Transverse colon (tissue), 4 donors: ENCODE measurements at regions not wholly inside any gene's neighbourhood (a gene's known extent, or its start where the extent isn't known, plus 50 kb on each side); places are given as distances from the start of the nearest gene placed in this dataset.

Experiments used
- DNase-seq: peaks from one replicate; pipeline ENCODE4 v3.0.0-alpha.2; 2019
- H3K27ac ChIP-seq, 4 donors: fragments of 200-600 bp; sonication (generic); 2 replicates each; pipeline ENCODE4 v1.5.1; 2016 to 2018; ENCODE audit warnings: inconsistent platforms in 4 of 4
- H3K27me3 ChIP-seq: fragments of 200-600 bp; sonication (generic); 2 replicates; pipeline ENCODE4 v1.5.1; 2017; ENCODE audit warnings: inconsistent platforms
- H3K36me3 ChIP-seq, 4 donors: fragments of 200-600 bp; sonication (generic); 2 replicates each; pipeline ENCODE4 v1.5.1; 2017 to 2019; ENCODE audit warnings: inconsistent platforms in 4 of 4
- H3K4me1 ChIP-seq, 4 donors: fragments of 200-600 bp; sonication (generic); 2 replicates each; pipeline ENCODE4 v1.5.1; 2017 to 2020; ENCODE audit warnings: inconsistent platforms in 4 of 4
- H3K4me3 ChIP-seq, 4 donors: fragments of 200-600 bp; sonication (generic); 1 replicate in 1 of 4; 2 replicates in 3 of 4; pipeline versions ENCODE4 v1.5.1 to v1.6.1; 2017 to 2019; ENCODE audit warnings: inconsistent platforms in 4 of 4
- H3K9me3 ChIP-seq, 2 donors: fragments of 200-600 bp; sonication (generic); 2 replicates each; pipeline ENCODE4 v1.5.1; 2017 to 2019; ENCODE audit warnings: inconsistent platforms in 2 of 2
- CTCF ChIP-seq, 5 experiments: fragments of 200-600 bp in 3 of 5; fragments of 450-650 bp in 2 of 5; sonication (generic) in 3 of 5; IDR thresholded peaks; 1 replicate in 2 of 5; 2 replicates in 3 of 5; pipeline ENCODE4 v1.5.1; 2016 to 2017; ENCODE audit warnings: antibody characterized with exemption in 5 of 5, inconsistent platforms in 3 of 5, mild to moderate bottlenecking in 2 of 5, moderate library complexity in 1 of 5
- EP300 ChIP-seq: sonication (generic); formaldehyde crosslinking; IDR thresholded peaks from one replicate; pipeline ENCODE4 v1.6.1; 2017; ENCODE audit warnings: antibody characterized with exemption, low read depth
- POLR2A ChIP-seq: fragments of 450-650 bp; IDR thresholded peaks from one replicate; pipeline ENCODE4 v1.6.1; 2016; ENCODE audit warnings: antibody characterized with exemption, mild to moderate bottlenecking, moderate library complexity
- POLR2AphosphoS5 ChIP-seq, 3 donors: sonication (generic); formaldehyde crosslinking; IDR thresholded peaks; one replicate each; pipeline ENCODE4 v1.6.1; 2016; ENCODE audit warnings: antibody characterized with exemption in 3 of 3
- WGBS, 2 donors: methylation state at CpG; one replicate each; pipeline ENCODE4 v1.1.5; 2018; ENCODE audit warnings: low coverage in 1 of 2; 5-methylcytosine and 5-hydroxymethylcytosine counted together
- in situ Hi-C, 4 donors: fragments of 200-750 bp; cut with MboI; loops; one replicate each; pipeline versions ENCODE4 v1.15.0 to v1.15.1; 2017; ENCODE audit warnings: low sequenced_read_pairs in 3 of 4, low pct_ligation_motif_present in 1 of 4, low pct_unique_long_range_greater_than_20kb in 1 of 4
- intact Hi-C: fragments of 100-400 bp; cut with DNase I; formaldehyde crosslinking; loops from one replicate; pipeline ENCODE4 v1.15.1; 2023; ENCODE audit warnings: low total_unique reads

GRCh38 chr5:100444961-100445360 is 90.2 kb upstream of the FAM174A start:
- in situ Hi-C loops (no loop called here), intact Hi-C loops (no loop called here)
- DNase-seq = no peak
- WGBS, 2 donors = 79 to 100% methylated on average over 3 of the region's 3 CpGs
- TF ChIP-seq POLR2AphosphoS5 (IDR thresholded peaks at IDR 0.05) = no peak
- H3K4me1 ChIP-seq = no peaks in the 10 kb centered on the region
- no peak overlapping the region for H3K27ac ChIP-seq
- no peak overlapping the region for H3K4me3 ChIP-seq
- H3K9me3 ChIP-seq = no peaks in the 10 kb centered on the region
- H3K36me3 ChIP-seq = no peaks in the 10 kb centered on the region
- H3K27me3 ChIP-seq = no peaks in the 10 kb centered on the region

GRCh38 chr5:100434815-100435214 is 100.4 kb upstream of the FAM174A start:
- Histone ChIP-seq H3K4me1 (no peaks in the 10 kb centered on the region), H3K27ac (no peak overlapping the region), H3K36me3 (no peaks in the 10 kb centered on the region), H3K4me3 (no peak overlapping the region), H3K9me3 (no peaks in the 10 kb centered on the region), H3K27me3 (no peaks in the 10 kb centered on the region)
- in situ Hi-C loops = no loop called here
- no peak for DNase-seq
- no peak for TF ChIP-seq POLR2A
- TF ChIP-seq CTCF (IDR thresholded peaks at IDR 0.05) = no peak
- no peak for TF ChIP-seq EP300
- no peak for TF ChIP-seq POLR2AphosphoS5 (IDR thresholded peaks at IDR 0.05)
- WGBS, 2 donors = 68 to 78% methylated on average over 3 to 4 of the region's 4 CpGs
- intact Hi-C loops = no loop called here

GRCh38 chr5:100432741-100433140 is 102.4 kb upstream of the FAM174A start:
- H3K4me1 ChIP-seq = no peaks in the 10 kb centered on the region
- TF ChIP-seq POLR2A = no peak
- TF ChIP-seq POLR2AphosphoS5 (IDR thresholded peaks at IDR 0.05) = no peak
- no peak for TF ChIP-seq EP300
- no peak for TF ChIP-seq CTCF (IDR thresholded peaks at IDR 0.05)
- no peak overlapping the region for H3K27ac ChIP-seq
- no peaks in the 10 kb centered on the region for H3K36me3 ChIP-seq
- in situ Hi-C loops = no loop called here
- H3K27me3 ChIP-seq = no peaks in the 10 kb centered on the region
- no peaks in the 10 kb centered on the region for H3K9me3 ChIP-seq
- no peak overlapping the region for H3K4me3 ChIP-seq
- no peak for DNase-seq
- intact Hi-C loops = no loop called here
- WGBS, 2 donors = 70 to 83% methylated on average over 1 of the region's 1 CpG

- intact Hi-C loops = no loop called here
- TF ChIP-seq CTCF (IDR thresholded peaks at IDR 0.05) = peak; percentile 32 to 79 (median 66)
- no peak for TF ChIP-seq POLR2A
- Histone ChIP-seq H3K36me3 (no peaks in the 10 kb centered on the region), H3K27me3 (no peaks in the 10 kb centered on the region), H3K27ac (no peak overlapping the region), H3K9me3 (peaks cover 2 to 3% of the 10 kb centered on the region in 2 donors), H3K4me3 (no peak overlapping the region), H3K4me1 (no peaks in the 10 kb centered on the region)
- peak; percentile 16 for DNase-seq
- WGBS, 2 donors = 26 to 35% methylated on average over 4 of the region's 4 CpGs
- in situ Hi-C loops = no loop called here
These were observed 104.6 kb upstream of the FAM174A start for GRCh38 chr5:100430268-100431195.
